Activated naive CD8-positive, alpha-beta T cell treated with anti-CD3 and anti-CD28 coated beads, Interleukin-2, amount 10 ng/mL, durations not matched to agents 7 days and 5 days (primary cell): ENCODE measurements at regions not wholly inside any gene's neighbourhood (a gene's known extent, or its start where the extent isn't known, plus 50 kb on each side); places are given as distances from the start of the nearest gene placed in this dataset.
A peak's percentile ranks its signal among the peaks of the same experiment; 100 is the strongest.

Experiments used
- ATAC-seq: fragments of 150-1000 bp; cut with Tn5 transposase; one replicate; pipeline ENCODE4 v1.10.0; 2021; ENCODE audit warnings: low read depth, moderate library complexity
- POLR2A ChIA-PET: fragments of 350-600 bp; sonication (Branson Sonifier 250); formaldehyde crosslinking; loops from one replicate; lab custom pipeline; 2021; ENCODE audit warnings: antibody characterized with exemption; lab: Charles Lee
- DNase-seq: peaks from one replicate; pipeline ENCODE4 v3.0.0; 2021
- H3K27ac Mint-ChIP-seq: one replicate; pipeline ENCODE4 v1.8.0; 2022; ENCODE audit warnings: mild to moderate bottlenecking, mixed read lengths
- H3K27me3 Mint-ChIP-seq: one replicate; pipeline ENCODE4 v1.8.0; 2022; ENCODE audit warnings: mild to moderate bottlenecking, moderate library complexity, mixed read lengths
- H3K36me3 Mint-ChIP-seq: one replicate; pipeline ENCODE4 v1.8.0; 2021; ENCODE audit warnings: mild to moderate bottlenecking, mixed read lengths
- H3K4me1 Mint-ChIP-seq: one replicate; pipeline ENCODE4 v1.8.0; 2021; ENCODE audit warnings: mixed read lengths
- H3K4me3 Mint-ChIP-seq: one replicate; pipeline ENCODE4 v1.8.0; 2022; ENCODE audit warnings: mild to moderate bottlenecking, moderate library complexity, mixed read lengths
- H3K9me3 Mint-ChIP-seq: one replicate; pipeline ENCODE4 v1.8.0; 2021; ENCODE audit warnings: mixed read lengths

DNA sequence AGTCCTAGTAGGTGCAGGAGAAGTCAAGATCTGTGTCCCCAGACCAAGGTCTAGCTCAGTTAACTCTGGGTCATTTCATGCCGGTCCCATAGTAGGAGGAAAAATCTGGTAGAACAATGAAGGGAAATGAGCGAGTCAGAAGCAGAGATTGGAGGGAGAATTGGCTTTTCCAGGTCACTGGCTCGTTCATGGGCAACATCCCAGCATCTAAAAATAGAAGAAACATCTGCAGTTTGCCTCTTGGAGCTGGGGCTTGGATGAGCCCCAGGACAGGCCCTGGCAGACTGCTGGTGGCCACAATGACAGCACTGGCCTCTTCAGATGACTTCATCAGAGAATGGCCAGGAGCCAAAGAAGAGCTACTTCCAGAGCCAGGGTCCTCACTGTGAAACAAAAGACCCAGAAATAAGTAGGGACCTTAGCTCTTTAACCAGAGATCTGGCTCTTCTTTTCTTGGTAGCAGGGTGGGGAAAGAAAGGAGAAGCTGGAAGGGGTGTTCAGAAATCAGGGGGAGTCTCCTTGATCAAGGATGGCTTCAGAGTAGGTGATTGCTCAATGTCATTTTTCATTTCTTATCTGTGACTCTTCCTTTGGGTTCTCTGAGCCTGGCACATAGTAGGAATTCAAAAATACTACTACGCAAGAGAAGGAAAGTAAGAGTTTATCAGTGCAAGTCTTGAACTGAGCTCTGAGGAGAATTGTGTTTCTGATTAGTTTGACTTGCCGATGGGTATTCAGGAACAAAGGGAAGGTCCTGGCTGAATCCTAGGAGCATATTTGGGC is 102.6 kb downstream of the TMPRSS5 start:
- H3K4me3 Mint-ChIP-seq, result no peak overlapping the region
- H3K4me1 Mint-ChIP-seq, result no peaks in the 10 kb centered on the region
- ATAC-seq (no peak), DNase-seq (no peak)
- peaks cover 5% of the 10 kb centered on the region for H3K9me3 Mint-ChIP-seq
- H3K27me3 Mint-ChIP-seq, result peaks cover 40% of the 10 kb centered on the region
- no peak overlapping the region for H3K27ac Mint-ChIP-seq
- POLR2A ChIA-PET, result no interaction called here
- no peaks in the 10 kb centered on the region for H3K36me3 Mint-ChIP-seq

DNA sequence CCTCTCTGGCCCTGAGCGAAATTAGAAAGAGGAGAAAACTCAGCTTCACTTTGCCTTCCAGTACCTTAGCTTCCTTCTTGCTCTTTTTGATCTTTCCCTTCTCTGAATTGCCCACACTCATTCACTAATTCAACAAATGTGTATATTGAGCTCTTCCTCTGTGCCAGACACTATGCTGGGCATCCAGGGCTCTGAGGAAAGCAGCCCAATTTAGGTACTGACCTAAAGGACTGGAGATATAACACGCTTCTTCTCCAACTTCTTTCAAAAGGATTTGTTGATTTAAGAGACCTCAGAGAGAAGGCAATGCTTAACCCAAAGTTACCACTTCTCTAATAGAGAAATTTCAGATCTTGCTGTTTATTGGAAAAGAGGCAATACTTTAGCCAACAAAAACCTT is 103.6 kb downstream of the TMPRSS5 start:
- ATAC-seq (no peak), DNase-seq (no peak)
- Mint-ChIP-seq H3K27me3 (peaks cover 50% of the 10 kb centered on the region), H3K4me3 (no peak overlapping the region), H3K9me3 (peaks cover 5% of the 10 kb centered on the region), H3K27ac (no peak overlapping the region), H3K36me3 (no peaks in the 10 kb centered on the region), H3K4me1 (no peaks in the 10 kb centered on the region)
- POLR2A ChIA-PET, result no interaction called here

DNA sequence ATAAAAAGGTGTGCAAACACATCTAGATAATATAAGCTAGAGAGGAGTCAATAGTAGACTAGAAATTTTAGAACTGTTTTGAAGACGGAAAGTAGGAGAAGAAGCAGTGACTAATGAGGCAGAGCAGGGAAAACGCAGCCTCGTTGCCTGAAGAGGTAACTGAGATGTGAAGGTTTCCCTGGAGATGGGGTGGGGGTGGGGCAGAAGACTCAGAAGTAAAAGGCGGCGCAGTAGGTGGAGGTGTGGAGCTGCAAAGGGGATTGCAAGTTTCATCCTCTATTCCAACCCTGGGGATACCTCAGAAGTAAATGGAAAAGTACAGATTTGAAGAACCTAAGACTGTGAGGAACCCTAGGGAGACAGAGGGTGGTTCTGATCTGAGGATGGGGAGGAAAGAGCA is 109.5 kb downstream of the TMPRSS5 start:
- Mint-ChIP-seq H3K9me3 (no peaks in the 10 kb centered on the region), H3K27me3 (peaks cover 32% of the 10 kb centered on the region), H3K36me3 (no peaks in the 10 kb centered on the region), H3K4me1 (peaks cover 11% of the 10 kb centered on the region), H3K4me3 (no peak overlapping the region), H3K27ac (no peak overlapping the region)
- POLR2A ChIA-PET, result no interaction called here
- DNase-seq (no peak), ATAC-seq (no peak)

DNA sequence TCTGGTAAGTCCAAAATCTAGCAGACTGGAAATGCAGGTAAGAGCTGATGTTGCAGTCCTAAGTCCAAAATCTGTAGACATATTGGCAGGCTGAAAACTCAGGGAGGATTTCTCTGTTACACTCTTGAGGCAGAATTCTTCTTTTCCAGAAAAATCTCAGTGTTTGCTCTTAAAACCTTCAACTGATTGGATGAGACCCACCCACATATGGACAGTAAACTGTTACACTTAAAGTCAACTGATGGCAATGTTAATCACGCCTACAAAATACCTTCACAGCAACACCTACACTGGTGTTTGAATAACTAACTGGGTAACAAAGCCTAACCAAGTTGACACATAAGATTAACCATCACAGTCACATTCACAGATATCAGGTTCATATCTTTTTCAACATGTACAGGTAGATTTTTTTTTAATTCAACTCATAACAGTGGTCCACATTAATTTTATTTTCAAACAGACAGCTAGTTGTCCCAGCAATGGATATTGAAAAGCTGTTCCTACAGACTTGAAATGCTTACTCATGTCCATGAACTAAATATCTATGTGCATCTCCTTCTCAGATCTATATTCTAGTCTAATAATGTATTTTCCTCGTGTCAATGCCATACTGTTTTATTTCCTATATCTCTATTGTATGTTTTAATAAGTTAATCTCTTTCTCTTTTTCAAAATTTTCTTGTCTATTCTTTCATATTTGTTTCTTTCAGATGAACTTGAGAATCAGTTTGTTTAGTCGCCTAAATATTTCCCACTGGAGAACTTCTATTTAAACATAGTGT is 110.1 kb downstream of the TMPRSS5 start:
- POLR2A ChIA-PET, result no interaction called here
- no peak overlapping the region for H3K4me3 Mint-ChIP-seq
- no peak for DNase-seq
- no peaks in the 10 kb centered on the region for H3K36me3 Mint-ChIP-seq
- ATAC-seq, result no peak
- no peaks in the 10 kb centered on the region for H3K9me3 Mint-ChIP-seq
- peaks cover 29% of the 10 kb centered on the region for H3K27me3 Mint-ChIP-seq
- no peak overlapping the region for H3K27ac Mint-ChIP-seq
- H3K4me1 Mint-ChIP-seq, result peaks cover 11% of the 10 kb centered on the region

DNA sequence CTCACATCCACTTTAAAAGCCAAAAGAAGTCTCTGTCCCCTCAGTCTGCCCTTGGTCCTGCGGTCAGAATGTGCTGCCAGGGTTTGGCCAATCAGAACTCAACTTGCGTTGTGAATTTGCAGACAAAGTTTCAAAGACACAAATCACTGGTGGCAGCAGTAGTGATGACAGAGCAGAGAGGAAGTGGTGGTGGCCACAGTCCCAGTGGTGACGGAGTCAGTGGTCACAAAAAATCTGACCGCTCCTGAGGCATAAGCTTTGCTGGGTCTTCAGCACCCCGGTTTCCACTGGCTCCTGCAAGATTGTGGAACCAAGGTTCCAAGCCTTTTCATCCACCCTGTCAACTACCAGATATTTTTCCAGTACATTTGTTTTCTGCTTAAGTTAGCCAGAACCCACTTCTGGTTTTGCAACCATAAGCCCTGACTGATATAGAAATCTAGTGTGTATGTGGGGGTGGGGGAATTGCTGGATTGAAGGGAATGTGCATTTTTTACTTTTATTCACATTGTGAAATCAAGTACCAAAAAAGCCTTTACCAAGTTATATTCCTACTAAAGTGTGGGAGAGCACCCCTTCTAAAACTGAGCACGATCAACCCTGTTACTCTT is 112.3 kb downstream of the TMPRSS5 start:
- no peak overlapping the region for H3K4me3 Mint-ChIP-seq
- H3K27me3 Mint-ChIP-seq, result peaks cover 21% of the 10 kb centered on the region
- DNase-seq (no peak), ATAC-seq (peak; percentile 39)
- H3K27ac Mint-ChIP-seq, result no peak overlapping the region
- peaks cover 11% of the 10 kb centered on the region for H3K4me1 Mint-ChIP-seq
- POLR2A ChIA-PET, result no interaction called here
- no peaks in the 10 kb centered on the region for H3K36me3 Mint-ChIP-seq
- H3K9me3 Mint-ChIP-seq, result no peaks in the 10 kb centered on the region

DNA sequence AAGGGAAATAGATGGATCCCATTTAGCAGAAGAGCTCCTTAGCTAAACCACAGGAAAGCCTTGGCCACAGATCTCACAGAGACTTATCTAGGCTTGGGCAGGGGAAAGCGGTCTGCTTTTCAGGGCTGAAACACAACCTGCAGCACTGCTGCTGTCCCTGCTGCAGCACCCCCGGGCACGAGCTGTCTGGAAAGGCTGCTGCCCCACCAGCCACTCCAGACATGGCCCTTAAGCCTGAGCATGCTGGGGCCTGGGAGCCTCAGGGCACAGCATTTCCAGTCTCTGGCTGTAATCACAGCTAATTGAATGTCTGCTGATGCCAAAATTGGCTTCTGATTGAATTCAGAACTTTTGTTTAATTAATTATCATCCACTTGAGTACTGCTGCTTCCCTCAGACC is 115.0 kb downstream of the TMPRSS5 start:
- peaks cover 5% of the 10 kb centered on the region for H3K27me3 Mint-ChIP-seq
- H3K4me3 Mint-ChIP-seq, result no peak overlapping the region
- H3K9me3 Mint-ChIP-seq, result no peaks in the 10 kb centered on the region
- no peak overlapping the region for H3K27ac Mint-ChIP-seq
- H3K36me3 Mint-ChIP-seq, result no peaks in the 10 kb centered on the region
- no peak for ATAC-seq
- no peak for DNase-seq
- H3K4me1 Mint-ChIP-seq, result peaks cover 15% of the 10 kb centered on the region
- POLR2A ChIA-PET, result no interaction called here

DNA sequence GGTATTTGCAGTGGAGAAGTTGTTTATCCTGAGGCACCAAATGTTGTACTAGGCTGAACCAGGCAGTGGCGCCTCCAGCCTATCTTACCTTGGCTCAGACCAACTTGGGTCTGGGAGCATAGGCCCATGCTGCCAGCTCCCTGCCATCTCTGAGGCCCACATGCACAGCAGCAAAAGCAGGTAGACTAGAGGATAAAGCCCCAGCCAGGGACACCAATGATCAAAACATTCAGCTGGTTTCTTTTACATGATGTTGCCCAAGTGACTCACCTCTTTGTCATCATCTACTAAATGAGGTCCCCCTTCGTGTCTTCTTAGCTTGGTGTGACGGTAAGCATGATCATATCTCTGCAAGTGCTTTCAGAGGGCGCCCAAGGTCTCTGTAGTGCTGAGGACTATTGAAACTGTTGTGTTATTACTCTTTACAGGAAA is 112.1 kb upstream of the DRD2 start:
- peak; percentile 91 for ATAC-seq

DNA sequence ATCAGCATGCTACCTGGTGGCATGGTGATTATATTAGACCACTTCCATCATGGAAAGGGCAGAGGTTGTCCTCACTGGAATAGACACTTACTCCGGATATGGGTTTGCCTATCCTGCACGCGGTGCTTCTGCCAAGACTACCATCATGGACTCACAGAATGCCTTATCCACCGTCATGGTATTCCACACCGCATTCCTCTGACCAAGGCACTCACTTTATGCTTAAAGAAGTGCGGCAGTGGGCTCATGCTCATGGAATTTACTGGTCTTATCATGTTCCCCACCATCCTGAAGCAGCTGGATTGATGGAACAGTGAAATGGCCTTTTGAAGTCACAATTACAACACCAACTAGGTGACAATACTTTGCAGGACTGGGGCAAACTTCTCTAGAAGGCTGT is 109.2 kb upstream of the DRD2 start:
- peaks cover 5% of the 10 kb centered on the region for H3K4me1 Mint-ChIP-seq

More for the DNA sequence above, 112.1 kb upstream of the DRD2 start:
- H3K9me3 Mint-ChIP-seq, result no peaks in the 10 kb centered on the region
- peaks cover 5% of the 10 kb centered on the region for H3K4me1 Mint-ChIP-seq
- peaks cover 5% of the 10 kb centered on the region for H3K27me3 Mint-ChIP-seq
- POLR2A ChIA-PET, result no interaction called here
- no peak overlapping the region for H3K27ac Mint-ChIP-seq
- no peak for DNase-seq
- no peak overlapping the region for H3K4me3 Mint-ChIP-seq
- H3K36me3 Mint-ChIP-seq, result no peaks in the 10 kb centered on the region

DNA sequence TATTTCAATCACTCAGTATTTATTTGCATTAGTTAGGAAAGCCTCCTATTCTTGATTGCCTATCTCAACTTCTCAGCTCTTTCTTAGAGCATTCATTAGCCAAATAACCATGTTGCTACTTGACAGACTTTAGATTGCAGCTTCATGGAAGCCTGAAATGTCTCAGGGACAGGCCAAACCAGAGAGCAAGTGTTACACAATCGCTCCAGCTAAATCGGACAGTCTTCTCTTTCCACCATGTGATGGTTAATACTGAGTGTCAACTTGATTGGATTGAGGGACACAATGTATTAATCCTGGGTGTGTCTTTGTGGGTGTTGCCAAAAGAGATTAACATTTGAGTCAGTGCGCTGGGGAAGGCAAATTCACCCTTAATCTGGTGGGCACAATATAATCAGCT is 106.5 kb upstream of the DRD2 start:
- Mint-ChIP-seq H3K4me1 (peaks cover 6% of the 10 kb centered on the region), H3K27ac (no peak overlapping the region), H3K27me3 (peaks cover 10% of the 10 kb centered on the region), H3K4me3 (no peak overlapping the region), H3K36me3 (no peaks in the 10 kb centered on the region), H3K9me3 (no peaks in the 10 kb centered on the region)
- POLR2A ChIA-PET, result no interaction called here
- DNase-seq (no peak), ATAC-seq (no peak)

More for the DNA sequence above, 109.2 kb upstream of the DRD2 start:
- peaks cover 4% of the 10 kb centered on the region for H3K27me3 Mint-ChIP-seq
- ATAC-seq, result no peak
- no peak overlapping the region for H3K27ac Mint-ChIP-seq
- H3K9me3 Mint-ChIP-seq, result no peaks in the 10 kb centered on the region
- POLR2A ChIA-PET, result no interaction called here
- H3K4me3 Mint-ChIP-seq, result no peak overlapping the region
- H3K36me3 Mint-ChIP-seq, result no peaks in the 10 kb centered on the region
- DNase-seq, result no peak

DNA sequence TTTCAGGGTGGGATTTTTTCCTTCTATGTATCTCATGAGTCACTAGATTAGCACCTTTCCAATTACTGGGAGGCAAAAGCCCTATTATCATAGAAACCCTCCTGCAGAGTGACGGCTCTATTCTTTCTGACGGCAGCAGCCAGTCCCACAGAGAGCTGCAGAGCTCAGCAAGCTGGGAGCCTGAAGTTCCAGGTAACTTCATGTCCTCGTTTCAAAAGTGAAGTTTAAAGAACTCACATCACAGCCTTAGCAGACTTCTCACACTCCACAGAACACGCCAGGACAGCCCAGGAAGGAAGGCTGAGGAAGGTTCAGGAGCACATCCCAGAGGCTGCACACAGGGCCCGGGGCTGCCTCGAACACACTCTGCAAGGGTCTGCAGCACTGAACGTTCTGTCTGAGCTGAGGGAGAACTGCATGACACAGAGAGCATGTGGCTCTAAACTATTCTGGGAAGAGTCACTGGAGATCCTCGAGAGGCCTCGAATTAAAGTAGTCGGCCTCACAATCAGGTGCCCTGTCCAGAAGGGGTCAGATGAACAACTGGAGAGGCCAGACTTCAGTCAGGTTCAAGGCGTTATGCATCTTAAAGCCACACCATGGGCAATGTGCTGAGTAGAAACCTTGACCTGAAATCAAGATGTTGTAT is 104.2 kb upstream of the DRD2 start:
- Mint-ChIP-seq H3K27me3 (peaks cover 10% of the 10 kb centered on the region), H3K36me3 (no peaks in the 10 kb centered on the region), H3K4me1 (peaks cover 6% of the 10 kb centered on the region), H3K9me3 (peaks cover 2% of the 10 kb centered on the region), H3K4me3 (no peak overlapping the region), H3K27ac (no peak overlapping the region)
- POLR2A ChIA-PET, result no interaction called here
- DNase-seq, result no peak
- no peak for ATAC-seq

DNA sequence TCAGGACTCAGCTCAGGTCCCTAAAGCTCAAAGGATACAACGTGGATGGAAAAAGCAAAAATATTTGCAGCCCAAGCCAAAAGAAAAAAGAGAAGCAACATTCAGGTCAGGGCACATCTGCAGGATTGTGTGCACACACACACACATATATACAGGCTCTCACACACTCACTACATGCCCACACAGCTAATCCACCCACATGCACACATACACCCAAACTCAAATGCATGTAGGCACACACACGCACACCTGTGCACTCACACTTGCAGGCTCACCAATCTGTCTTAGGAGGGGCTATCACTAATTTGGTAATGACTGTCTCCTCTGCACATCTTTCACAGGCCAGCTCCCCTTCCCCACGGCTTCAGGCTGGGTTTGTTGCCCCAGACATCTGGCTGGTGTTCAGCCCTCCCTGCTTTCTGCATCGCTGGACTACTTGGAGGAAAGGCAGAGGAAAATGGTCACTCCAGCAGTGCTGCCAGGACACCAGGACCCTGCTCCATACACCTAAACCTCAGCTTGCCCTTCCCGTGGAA is 103.6 kb upstream of the DRD2 start:
- no peak overlapping the region for H3K4me3 Mint-ChIP-seq
- peaks cover 12% of the 10 kb centered on the region for H3K27me3 Mint-ChIP-seq
- DNase-seq (no peak), ATAC-seq (no peak)
- H3K4me1 Mint-ChIP-seq, result peaks cover 6% of the 10 kb centered on the region
- no peak overlapping the region for H3K27ac Mint-ChIP-seq
- H3K9me3 Mint-ChIP-seq, result peaks cover 2% of the 10 kb centered on the region
- POLR2A ChIA-PET, result no interaction called here
- H3K36me3 Mint-ChIP-seq, result no peaks in the 10 kb centered on the region

DNA sequence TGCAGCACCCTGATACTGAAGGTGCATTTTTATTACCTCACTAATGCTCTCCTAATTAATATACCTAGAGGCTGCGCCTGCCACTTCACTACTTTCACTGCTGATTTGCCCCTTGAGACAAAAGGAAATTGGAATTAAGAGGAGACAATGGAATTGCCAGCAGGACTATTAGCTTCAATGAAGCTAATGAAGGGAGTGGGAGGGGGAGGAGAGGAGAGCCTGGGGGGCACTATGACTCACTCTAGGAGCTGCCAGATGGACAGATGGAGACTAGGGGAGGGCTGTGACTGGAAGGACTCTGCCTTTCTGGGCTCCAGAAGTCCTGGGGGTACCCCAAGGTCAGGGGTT is 102.8 kb upstream of the DRD2 start:
- ATAC-seq (no peak), DNase-seq (no peak)
- Mint-ChIP-seq H3K4me3 (peak overlapping the region; percentile 17), H3K27ac (no peak overlapping the region), H3K9me3 (peaks cover 2% of the 10 kb centered on the region), H3K4me1 (peaks cover 6% of the 10 kb centered on the region), H3K36me3 (no peaks in the 10 kb centered on the region), H3K27me3 (peaks cover 12% of the 10 kb centered on the region)
- POLR2A ChIA-PET, result no interaction called here

DNA sequence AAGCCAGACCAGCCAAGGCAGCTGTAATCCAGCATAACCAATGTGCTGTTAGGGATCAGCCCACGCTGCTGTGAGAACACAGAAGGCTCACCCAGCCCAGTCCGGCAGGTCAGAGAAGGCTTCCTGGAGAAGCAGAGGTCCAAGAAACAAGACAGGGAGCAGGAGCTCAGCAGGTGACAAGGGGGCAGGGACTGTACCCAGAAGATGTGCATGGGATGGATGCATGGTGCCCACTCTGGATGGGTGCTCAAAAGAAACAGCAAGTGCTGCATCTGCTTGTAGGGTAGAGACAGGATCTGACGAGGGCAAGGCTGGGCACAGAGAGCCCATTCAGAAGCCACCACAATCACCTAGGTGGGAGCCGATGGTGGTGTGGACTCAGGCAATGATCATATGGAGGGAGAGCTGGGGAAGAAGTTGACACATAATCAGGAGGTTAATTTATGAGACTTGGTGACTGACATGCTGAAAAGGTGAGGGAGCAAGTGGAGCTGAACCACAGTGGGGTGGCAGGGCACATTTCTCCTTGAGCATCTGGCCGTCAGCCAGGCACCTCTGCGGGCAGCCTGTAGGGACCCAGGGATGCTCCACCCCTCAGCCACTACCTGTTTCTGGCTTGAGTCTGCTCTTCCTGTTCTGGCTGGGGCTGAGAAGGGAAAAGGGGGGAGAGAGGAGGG is 102.3 kb upstream of the DRD2 start:
- no peaks in the 10 kb centered on the region for H3K36me3 Mint-ChIP-seq
- no peak for DNase-seq
- peak overlapping the region; percentile 11 for H3K27ac Mint-ChIP-seq
- H3K4me3 Mint-ChIP-seq, result peak overlapping the region; percentile 17
- ATAC-seq, result peak; percentile 52
- H3K9me3 Mint-ChIP-seq, result peaks cover 2% of the 10 kb centered on the region
- H3K27me3 Mint-ChIP-seq, result peaks cover 12% of the 10 kb centered on the region
- peaks cover 6% of the 10 kb centered on the region for H3K4me1 Mint-ChIP-seq
- POLR2A ChIA-PET, result no interaction called here
